ENCODE measurements at regions not wholly inside any gene's neighbourhood (a gene's known extent, or its start where the extent isn't known, plus 50 kb on each side); places are given as distances from the start of the nearest gene placed in this dataset.

- no peak for DNase-seq (ENCODE audit: low read depth)
These were observed 464.9 kb downstream of the TAFA4 start for GRCh38 chr3:68467465-68467864.

DNA sequence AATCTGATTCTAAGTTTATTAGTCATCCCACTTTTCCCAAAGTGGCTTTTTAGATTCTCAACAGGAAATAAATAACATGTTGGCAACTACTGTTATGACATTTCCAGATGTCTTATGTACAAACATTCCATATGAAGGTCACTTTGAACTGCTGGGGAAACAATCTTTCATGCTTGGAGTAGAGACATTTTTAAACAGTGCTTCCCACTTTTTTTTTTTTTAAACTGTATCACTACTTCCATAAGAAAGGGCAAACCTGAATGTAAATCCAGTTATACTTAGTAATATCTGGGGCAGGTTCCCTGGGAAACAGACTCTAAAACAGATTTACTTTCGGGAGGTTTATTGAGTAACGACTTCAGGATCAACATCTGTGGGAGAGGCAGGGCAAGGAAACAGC, 473.8 kb downstream of the TAFA4 start:
- DNase-seq (ENCODE audit: low read depth): no peak

DNA sequence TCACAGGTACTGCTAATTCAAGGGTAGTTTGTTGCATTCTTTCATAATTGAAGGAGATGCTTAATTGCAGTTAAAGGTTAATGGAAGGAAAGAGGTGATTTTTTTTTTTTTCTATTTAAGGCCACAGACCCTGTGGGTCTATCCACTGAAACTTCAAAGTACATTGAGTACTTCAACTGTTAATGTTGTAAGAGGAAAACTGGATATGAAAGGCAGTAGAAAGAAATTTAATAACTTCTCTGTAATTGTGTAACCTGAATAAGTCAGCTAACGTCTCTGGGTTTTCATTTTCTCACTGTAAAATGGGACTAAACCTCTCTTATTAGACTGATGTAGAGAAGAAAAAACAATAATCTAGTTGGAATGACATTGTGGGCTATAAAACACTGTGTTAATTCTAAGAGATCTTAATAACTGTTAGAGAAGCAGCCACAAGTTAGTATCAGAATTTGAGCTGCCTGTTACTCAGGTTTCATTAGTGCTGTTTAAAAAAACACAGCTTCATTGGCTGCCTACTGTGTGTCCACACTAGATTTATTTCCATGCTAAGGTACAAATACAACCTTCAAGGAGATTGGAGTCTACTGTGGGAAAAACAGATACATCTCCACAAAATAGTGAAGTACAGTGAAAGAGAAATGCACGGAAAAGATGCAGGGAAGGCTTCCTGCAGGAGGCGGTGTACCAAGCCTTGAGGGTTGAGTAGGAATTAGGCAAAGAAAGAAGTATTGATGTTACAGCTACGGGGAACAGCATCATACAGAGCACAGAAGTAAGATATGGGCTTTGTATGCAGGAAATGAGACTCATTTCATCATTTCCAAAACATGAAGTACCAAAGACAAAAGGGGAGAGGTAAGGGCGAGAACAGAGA, 483.6 kb downstream of the TAFA4 start:
- DNase-seq (ENCODE audit: low read depth): no peak

- no peak for DNase-seq (ENCODE audit: low read depth)
These were observed 484.5 kb downstream of the TAFA4 start for GRCh38 chr3:68447885-68448284.

GRCh38 chr3:68441054-68441453, 491.3 kb downstream of the TAFA4 start:
- DNase-seq (ENCODE audit: low read depth): no peak

DNA sequence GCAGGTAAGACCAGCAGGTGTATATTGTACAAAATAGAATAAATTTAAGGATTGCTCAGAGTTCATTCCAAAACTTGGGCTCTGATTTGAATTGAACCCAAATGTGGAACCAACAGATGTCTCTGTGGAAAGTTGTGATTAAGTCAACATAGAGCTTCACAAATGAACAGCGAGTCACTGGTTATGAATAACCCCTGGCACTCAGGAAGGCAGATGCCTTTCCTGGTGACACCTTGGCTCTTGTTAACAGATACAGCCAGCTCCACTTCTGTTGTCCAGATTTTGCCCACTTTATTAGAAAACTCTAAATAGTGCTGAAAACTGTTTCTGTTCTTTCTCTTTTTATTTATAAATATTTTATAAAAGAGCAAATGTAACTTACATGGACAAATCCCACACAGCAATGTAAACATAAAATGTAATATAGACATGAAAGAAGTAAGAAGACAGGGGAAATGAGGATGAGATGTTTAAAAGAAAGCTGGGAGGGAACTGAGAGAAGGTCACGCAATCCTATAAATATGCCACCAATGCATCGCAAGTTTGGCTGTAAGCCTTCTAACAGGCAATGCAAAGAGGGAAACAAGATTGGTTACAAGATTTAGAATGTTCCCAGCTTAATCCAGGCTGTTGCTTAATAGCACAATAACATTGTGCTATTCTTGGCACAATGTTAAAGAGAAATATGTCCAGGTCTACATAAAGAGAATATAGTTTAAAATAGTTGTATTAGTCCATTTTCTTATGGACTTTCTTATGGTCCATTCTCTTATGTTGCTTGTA, 495.5 kb downstream of the TAFA4 start:
- no peak for DNase-seq (ENCODE audit: low read depth)

DNA sequence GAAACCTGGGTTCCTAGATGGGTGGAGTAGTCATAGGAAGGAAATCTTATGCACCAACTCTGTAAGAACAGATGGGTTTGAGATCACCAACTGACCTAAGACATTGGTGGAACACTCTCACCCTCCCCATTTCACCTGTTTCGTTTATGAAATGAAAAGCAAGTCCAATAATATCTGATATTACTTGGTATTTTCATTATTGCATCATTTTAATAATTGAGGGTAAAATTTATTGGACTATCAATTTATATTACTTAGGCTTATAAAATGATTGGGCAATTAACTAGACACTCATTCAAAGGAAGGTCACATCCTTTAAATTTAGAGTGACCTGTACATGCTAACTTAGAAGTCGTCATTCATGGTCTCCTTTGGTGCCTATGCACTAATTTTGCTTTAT, 503.9 kb downstream of the TAFA4 start:
- DNase-seq (ENCODE audit: low read depth): no peak

DNA sequence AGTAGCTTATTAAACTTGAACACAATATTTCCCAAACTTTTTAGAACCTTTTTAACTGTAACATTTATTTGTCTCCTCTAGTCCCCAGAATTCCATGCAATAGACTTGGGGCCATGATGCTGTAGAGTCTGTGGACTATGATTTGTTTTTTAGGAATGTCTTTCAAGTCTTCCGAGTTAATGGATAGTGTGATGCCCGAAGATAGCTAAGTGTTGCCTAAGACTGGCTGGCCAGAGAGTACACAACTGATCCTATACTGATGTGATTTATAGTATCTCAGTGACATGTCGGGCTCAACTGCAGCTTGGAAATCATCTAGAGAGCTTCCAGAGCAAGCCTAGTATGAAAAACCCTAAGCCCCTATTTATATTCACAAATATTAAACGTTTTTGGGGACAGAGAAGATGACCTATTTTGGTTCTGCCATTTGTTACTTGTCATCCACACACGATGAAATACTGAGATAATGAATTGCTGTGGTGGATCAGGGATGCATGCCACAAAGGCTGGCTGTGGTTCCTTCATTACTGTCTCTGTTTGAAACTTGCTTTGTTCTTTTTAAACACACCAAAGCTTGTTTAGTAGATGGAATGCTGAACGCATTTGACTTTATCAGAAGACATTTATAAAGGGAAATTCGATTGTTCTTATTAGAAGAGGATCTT, 507.4 kb downstream of the TAFA4 start:
- no peak for DNase-seq (ENCODE audit: low read depth)

DNA sequence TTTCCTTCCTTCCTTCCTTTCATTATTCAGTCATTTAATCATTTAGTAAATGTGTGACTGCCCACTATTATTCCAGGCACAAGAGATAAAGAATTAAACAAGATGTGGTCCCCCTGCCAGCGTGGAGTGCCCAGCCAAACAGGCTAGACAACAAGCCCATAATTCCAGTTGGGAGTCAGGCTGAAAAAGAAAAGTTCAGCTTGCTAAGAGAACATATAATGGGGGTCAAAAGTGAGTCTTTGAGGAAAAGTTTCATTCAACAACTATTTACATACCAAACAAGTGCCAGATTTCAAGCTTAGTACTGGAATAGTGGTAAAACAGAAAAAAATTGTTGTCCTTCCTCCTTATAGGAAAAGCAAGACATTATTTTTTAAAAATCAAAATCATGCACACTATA, 523.7 kb downstream of the TAFA4 start:
- DNase-seq (ENCODE audit: low read depth): no peak

DNA sequence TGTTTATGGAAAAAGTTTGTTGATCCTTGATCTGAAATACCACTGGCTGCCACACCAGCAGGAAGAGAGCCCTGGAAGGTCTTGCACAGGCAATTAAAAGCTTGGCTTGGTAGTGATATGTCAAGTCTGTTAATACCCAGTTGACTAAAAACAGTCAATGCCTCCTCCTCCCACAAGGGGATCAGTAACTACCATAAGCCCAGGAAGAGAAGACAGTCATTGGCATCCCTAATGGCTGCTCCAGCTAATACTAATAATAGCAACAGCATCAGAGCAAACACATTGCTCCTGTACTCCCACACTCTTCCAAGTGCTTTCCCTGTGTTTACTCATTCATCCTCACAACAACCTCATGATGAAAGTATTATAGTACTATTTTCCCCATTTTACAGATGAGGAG, 528.6 kb downstream of the TAFA4 start:
- no peak for DNase-seq (ENCODE audit: low read depth)

GRCh38 chr3:68402235-68402918, 530.0 kb downstream of the TAFA4 start:
- DNase-seq (ENCODE audit: low read depth): no peak

DNA sequence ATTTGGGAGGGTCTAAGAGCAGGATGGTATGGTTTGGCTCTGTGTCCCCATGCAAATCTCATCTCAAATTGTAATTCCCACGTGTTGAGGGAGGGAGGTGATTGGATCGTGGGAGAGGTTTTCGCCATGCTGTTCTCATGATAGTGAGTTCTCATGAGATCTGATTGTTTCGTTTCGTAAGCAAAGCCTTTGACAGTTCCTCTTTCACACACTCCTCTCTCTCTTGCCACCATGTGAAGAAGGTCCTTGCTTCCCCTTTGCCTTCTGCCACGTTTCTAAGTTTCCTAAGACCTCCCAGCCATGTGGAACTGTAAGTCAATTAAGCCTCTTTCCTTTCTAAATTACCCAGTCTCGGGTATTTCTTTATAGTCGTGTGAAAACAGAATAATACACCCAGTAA, 553.7 kb downstream of the TAFA4 start:
- no peak for DNase-seq (ENCODE audit: low read depth)

DNA sequence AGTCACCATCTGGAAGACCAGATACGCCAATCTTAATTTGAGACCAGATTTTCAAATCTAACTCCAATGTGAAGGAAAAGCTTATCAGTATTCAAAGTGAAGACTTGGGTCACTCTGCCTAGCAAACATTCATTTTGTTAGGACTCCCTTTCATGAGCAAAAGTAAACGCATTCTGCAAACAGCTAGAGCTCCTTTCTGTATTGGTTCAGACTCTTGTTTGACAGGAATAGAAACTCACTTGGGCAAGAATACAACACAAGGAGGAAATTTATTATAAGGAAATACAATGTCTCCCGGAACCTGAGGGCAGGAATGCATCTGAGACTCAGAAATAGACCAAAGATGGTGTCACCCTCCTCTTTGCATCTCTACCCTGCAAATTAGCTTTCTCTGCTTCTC, 558.6 kb downstream of the TAFA4 start:
- no peak for DNase-seq (ENCODE audit: low read depth)

GRCh38 chr3:68363796-68364195, 568.6 kb downstream of the TAFA4 start:
- DNase-seq (ENCODE audit: low read depth): no peak

- no peak for DNase-seq (ENCODE audit: low read depth)
These were observed 571.9 kb downstream of the TAFA4 start for GRCh38 chr3:68360492-68360891.

GRCh38 chr3:68345781-68346180, 586.6 kb downstream of the TAFA4 start:
- no peak for DNase-seq (ENCODE audit: low read depth)

DNA sequence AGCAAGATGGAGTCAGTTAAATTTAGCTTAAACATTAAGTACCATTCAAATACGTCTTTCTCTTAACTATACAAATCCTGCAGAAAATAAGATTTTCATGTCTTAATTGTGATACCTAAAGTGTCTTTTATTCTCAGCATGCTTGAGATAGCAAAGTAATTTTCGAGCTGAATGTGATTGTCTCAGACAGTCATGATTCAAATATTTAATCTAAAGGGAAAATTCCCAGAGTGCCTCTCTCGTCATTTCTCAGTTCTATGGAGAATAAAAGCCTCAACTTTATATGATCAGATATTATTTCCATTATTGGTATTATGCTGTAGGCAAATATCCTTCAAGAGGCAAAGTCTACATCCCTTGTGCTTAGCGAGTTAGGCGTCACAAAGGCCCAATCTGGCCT, 589.9 kb downstream of the TAFA4 start:
- no peak for DNase-seq (ENCODE audit: low read depth)

DNA sequence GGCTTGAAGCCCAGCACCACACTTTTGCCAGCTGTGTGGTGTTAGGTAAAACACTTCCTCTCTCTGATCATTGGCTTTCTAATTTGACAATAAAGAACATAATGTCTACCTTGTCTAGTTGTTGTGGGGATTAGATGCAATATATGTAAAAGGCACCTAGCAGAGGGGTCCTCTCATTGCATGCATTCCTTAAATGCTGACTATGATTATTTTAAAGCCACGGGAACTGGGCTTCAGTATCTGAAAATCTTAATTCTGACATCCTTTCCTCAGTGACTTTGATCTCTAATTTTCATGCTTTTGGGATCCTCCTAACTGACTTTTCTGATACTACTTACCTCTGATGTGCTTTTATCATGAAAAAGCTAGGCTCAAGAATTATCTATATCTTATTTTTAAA, 596.3 kb downstream of the TAFA4 start:
- DNase-seq (ENCODE audit: low read depth): no peak

- DNase-seq (ENCODE audit: low read depth): no peak
These were observed 597.9 kb downstream of the TAFA4 start for GRCh38 chr3:68334367-68334986.

DNA sequence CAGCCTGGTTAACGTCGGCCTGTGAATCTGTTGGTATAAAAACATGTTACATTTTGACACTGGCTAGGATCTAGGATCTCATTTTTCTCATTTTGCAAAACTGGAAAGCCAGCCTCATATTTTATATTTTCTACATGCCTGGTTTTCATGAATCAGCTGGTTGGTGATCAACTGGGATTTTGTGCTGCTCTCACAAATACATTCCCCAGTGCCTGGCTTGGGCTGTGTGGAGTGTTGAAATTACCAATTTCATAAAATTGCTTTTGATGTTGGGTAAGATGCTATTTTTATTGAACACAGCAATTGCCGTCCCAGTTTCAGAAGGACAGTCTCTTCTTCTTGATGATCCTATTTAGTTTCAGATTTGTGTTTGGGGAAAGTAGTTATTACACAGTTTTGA, 604.3 kb downstream of the TAFA4 start:
- no peak for DNase-seq (ENCODE audit: low read depth)

DNA sequence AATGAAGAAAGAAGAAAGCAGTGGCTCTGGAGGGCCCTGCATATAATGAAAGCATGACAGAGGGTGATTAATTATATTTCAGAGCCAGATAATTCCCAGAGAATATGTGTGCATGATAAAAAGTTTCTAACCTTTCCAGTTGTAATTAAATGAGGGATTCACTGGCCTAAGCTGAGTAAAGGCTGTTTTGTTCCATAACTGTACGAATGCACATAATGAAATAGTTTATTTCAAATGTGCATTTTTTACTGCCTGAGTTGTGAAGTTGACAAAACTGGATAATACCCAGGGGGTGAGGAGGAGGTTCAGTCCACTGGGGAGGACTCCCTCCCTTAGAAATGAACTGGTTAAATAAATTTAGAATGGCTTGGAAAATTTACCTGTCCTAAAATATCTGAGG, 616.4 kb downstream of the TAFA4 start:
- DNase-seq (ENCODE audit: low read depth): no peak

GRCh38 chr3:68315546-68315945, 616.8 kb downstream of the TAFA4 start:
- no peak for DNase-seq (ENCODE audit: low read depth)

Data from fibroblast of the conjunctiva (primary cell).